Skeletal muscle cell (primary cell): ENCODE measurements at regions not wholly inside any gene's neighbourhood (a gene's known extent, or its start where the extent isn't known, plus 50 kb on each side); places are given as distances from the start of the nearest gene placed in this dataset.
A peak's percentile ranks its signal among the peaks of the same experiment; 100 is the strongest.

Source experiments
- DNase-seq: peaks from one replicate; pipeline ENCODE4 v3.0.0-alpha.2; 2010; ENCODE audit warnings: low read depth
- H3K4me3 ChIP-seq: 2 replicates; pipeline ENCODE4 v1.5.1; 2011; ENCODE audit warnings: low read depth, mild to moderate bottlenecking, control low read depth, low read length, moderate library complexity

- DNase-seq = peak; percentile 68
- H3K4me3 ChIP-seq = no peak overlapping the region
Observed at GRCh38 chr2:234291765-234292204, 205.1 kb downstream of the ARL4C start.

GRCh38 chr2:234290671-234291070, 206.2 kb downstream of the ARL4C start:
- no peak overlapping the region for H3K4me3 ChIP-seq

GRCh38 chr2:234289834-234290590, 206.9 kb downstream of the ARL4C start:
- peak; percentile 64 for DNase-seq
- no peak overlapping the region for H3K4me3 ChIP-seq

More at GRCh38 chr2:234290671-234291070, 206.2 kb downstream of the ARL4C start:
- no peak for DNase-seq

GRCh38 chr2:234288974-234289455, 207.9 kb downstream of the ARL4C start:
- no peak for DNase-seq
- H3K4me3 ChIP-seq = no peak overlapping the region

GRCh38 chr2:234287650-234288049, 209.2 kb downstream of the ARL4C start:
- no peak for DNase-seq
- no peak overlapping the region for H3K4me3 ChIP-seq

- no peak for DNase-seq
- no peak overlapping the region for H3K4me3 ChIP-seq
Observed at GRCh38 chr2:234286956-234287355, 209.9 kb downstream of the ARL4C start.

- no peak for DNase-seq
- H3K4me3 ChIP-seq = no peak overlapping the region
Observed at GRCh38 chr2:234286118-234286598, 210.7 kb downstream of the ARL4C start.

GRCh38 chr2:234285541-234285940, 211.3 kb downstream of the ARL4C start:
- no peak for DNase-seq
- no peak overlapping the region for H3K4me3 ChIP-seq

- DNase-seq = no peak
- no peak overlapping the region for H3K4me3 ChIP-seq
Observed at GRCh38 chr2:234279637-234280036, 217.2 kb downstream of the ARL4C start.

- DNase-seq = no peak
- H3K4me3 ChIP-seq = no peak overlapping the region
Observed at GRCh38 chr2:234278556-234279255, 218.2 kb downstream of the ARL4C start.

GRCh38 chr2:234275515-234275914, 221.4 kb downstream of the ARL4C start:
- H3K4me3 ChIP-seq = no peak overlapping the region
- no peak for DNase-seq

- H3K4me3 ChIP-seq = no peak overlapping the region
- DNase-seq = no peak
Observed at GRCh38 chr2:234273887-234274584, 222.8 kb downstream of the ARL4C start.

GRCh38 chr2:234272069-234272850, 221.8 kb downstream of the SPP2 start:
- no peak overlapping the region for H3K4me3 ChIP-seq
- DNase-seq = no peak

GRCh38 chr2:234271338-234271737, 220.8 kb downstream of the SPP2 start:
- DNase-seq = no peak

GRCh38 chr2:234269769-234270204, 219.3 kb downstream of the SPP2 start:
- H3K4me3 ChIP-seq = no peak overlapping the region
- DNase-seq = peak; percentile 69

More at GRCh38 chr2:234271338-234271737, 220.8 kb downstream of the SPP2 start:
- H3K4me3 ChIP-seq = no peak overlapping the region

- no peak for DNase-seq
- H3K4me3 ChIP-seq = no peak overlapping the region
Observed at GRCh38 chr2:234267534-234267933, 217.0 kb downstream of the SPP2 start.

GRCh38 chr2:234266952-234267351, 216.4 kb downstream of the SPP2 start:
- DNase-seq = no peak
- H3K4me3 ChIP-seq = no peak overlapping the region

- DNase-seq = no peak
- no peak overlapping the region for H3K4me3 ChIP-seq
Observed at GRCh38 chr2:234265206-234265605, 214.7 kb downstream of the SPP2 start.

- no peak overlapping the region for H3K4me3 ChIP-seq
- no peak for DNase-seq
Observed at GRCh38 chr2:234261736-234262135, 211.2 kb downstream of the SPP2 start.
